GM18502 (cell line): ENCODE measurements at regions not wholly inside any gene's neighbourhood (a gene's known extent, or its start where the extent isn't known, plus 50 kb on each side); places are given as distances from the start of the nearest gene placed in this dataset.

Source experiments
- ATAC-seq: cut with Tn5 transposase; IDR thresholded peaks from one replicate; pipeline ENCODE4 v1.9.1; 2021; ENCODE audit warnings: mild to moderate bottlenecking; ENCODE audit not compliant: unreplicated experiment, poor library complexity

DNA sequence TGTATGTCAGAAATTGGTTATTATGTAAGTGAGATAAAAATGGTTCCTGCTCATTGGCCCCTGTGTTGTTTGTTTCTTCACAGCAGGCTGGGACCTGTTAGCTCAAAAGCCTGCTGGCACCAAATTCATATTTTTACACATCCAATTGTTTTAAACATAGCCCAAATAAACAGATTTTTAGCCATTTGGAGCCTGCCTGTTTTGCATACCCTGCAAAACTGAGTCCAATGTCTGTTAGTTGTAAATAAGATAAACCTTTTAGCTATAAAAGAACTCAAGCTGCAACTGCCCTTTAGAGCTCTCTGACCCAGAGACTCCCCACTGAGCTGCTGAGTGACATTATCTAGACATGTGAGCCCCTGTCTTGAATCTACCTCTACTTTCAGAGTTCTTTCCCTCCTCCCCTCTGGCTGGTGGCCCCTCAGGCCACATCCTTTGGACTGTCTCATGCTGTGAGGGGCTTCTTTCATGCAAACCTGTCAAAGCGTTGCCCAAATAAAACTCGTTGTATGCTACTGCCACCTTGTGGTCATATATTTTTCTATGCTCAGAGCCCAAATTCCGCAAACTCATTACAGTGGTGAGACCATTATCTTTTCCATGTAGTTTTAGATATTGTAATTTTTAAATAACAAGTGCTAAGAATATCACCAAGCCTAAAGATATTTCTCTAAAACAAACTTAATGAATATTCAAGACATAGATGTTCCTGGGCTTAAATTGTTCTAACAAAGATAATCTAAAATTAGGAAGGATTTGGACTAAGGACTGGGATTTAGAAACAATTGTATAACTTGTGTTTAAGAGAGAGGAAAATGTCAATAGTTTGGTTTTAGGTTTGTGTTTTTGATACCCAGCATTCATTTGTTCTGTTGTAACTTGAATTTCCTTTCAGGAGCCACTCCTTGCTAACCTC lies 337.9 kb downstream of the AACS start:
- peak; percentile 33 for ATAC-seq

- no peak for ATAC-seq
These were observed 338.6 kb downstream of the AACS start for GRCh38 chr12:125403843-125404242.

DNA sequence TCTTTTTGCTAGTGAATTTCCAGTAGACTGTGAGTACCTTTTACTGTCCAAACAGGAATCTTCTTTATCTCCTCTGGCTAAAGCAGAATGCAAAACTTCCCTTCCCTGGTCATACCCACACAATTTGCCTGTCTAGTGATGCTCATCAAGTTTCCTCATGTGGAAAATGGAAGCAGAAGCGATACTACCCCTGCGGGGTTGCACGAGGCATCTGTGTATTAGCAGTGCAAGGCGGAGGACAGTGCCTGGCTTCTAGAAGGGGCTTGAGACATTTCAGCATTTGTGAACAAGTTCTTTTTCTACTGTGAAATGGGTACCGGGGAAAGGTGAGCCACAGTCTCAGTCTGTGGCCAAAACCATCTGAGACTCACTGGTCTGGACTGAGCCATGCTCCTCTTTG lies 340.9 kb downstream of the AACS start:
- ATAC-seq: peak; percentile 92

DNA sequence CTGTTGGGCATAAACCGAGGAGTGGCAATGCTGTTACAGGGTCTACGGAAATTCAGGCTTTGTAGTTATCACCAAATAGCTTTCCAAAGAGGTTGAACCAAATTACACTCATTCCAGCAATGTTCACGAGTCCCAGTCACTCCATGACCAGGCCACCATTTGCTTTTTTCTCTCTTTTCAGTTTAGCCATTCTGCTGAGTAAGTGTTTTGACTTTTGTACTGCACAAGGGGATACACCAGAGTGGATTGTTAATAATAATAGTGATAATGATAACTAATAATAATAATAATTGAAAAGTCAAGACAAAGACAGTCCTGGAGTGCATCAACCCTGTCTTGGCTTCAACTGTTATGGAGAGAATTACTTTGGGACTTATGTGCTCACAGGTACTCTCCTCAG lies 343.5 kb downstream of the AACS start:
- ATAC-seq: no peak

GRCh38 chr12:125412506-125412905 lies 347.3 kb downstream of the AACS start:
- no peak for ATAC-seq

- no peak for ATAC-seq
These were observed 352.2 kb downstream of the AACS start for GRCh38 chr12:125417446-125417845.

GRCh38 chr12:125418902-125419564 lies 353.8 kb downstream of the AACS start:
- peak; percentile 93 for ATAC-seq

GRCh38 chr12:125424909-125425308 lies 359.7 kb downstream of the AACS start:
- no peak for ATAC-seq

- ATAC-seq: no peak
These were observed 366.3 kb downstream of the AACS start for GRCh38 chr12:125431516-125431915.

GRCh38 chr12:125434131-125434530 lies 368.9 kb downstream of the AACS start:
- ATAC-seq: no peak

GRCh38 chr12:125434936-125435443 lies 369.8 kb downstream of the AACS start:
- ATAC-seq: peak; percentile 86

- no peak for ATAC-seq
These were observed 370.6 kb downstream of the AACS start for GRCh38 chr12:125435871-125436270.

- ATAC-seq: no peak
These were observed 371.5 kb downstream of the AACS start for GRCh38 chr12:125436686-125437085.

DNA sequence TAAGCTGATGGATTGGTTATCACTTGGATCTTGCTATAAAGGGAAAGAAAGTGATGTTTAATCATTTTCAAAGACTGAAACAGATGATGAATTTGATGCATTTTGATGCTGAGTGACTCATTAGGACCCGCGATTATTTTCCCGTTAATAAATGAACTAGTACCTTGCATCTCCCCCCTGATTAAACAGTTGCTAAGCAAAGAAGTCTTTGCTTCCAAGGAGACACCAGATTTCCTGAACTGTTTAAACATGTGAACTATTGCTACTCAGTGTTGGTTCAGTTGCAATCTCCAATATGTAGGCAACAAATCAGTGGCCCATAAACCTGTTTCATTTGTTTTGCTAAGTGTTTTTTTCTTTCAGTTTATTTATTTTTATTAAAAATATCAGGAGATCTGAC lies 375.2 kb downstream of the AACS start:
- ATAC-seq: no peak

GRCh38 chr12:125443341-125443740 lies 378.1 kb downstream of the AACS start:
- ATAC-seq: no peak

GRCh38 chr12:125451408-125451807 lies 386.2 kb downstream of the AACS start:
- ATAC-seq: no peak

GRCh38 chr12:125453751-125454150 lies 388.5 kb downstream of the AACS start:
- no peak for ATAC-seq

GRCh38 chr12:125454291-125454690 lies 389.1 kb downstream of the AACS start:
- no peak for ATAC-seq

- ATAC-seq: no peak
These were observed 389.7 kb downstream of the AACS start for GRCh38 chr12:125454786-125455480.

DNA sequence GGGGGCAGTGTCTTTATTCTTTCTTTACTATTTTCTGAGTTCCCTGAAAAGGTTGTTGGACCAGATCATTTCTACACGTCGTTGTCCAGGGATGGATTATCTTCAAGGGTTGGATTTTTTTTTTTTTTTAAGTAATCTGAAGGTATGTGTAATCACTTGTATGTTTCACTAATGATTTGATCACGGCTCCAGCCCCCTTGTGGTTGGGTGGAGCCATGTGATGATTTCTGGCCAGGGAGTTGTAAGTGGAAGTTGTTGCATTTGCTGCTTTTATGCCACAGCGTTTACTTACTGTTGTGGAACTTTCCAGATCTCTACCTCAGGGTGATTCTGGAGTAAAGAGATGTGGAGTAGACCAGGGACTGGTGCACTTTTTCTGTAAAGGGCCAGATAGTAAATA lies 390.3 kb downstream of the AACS start:
- no peak for ATAC-seq
